H1 (cell line): ENCODE measurements at regions not wholly inside any gene's neighbourhood (a gene's known extent, or its start where the extent isn't known, plus 50 kb on each side); places are given as distances from the start of the nearest gene placed in this dataset.
A peak's percentile ranks its signal among the peaks of the same experiment; 100 is the strongest.

Experiments used
- CTCF ChIA-PET: fragments of 300-600 bp; sonication (Branson Sonifier 250); formaldehyde crosslinking; loops from one replicate; lab custom pipeline; 2021; ENCODE audit not compliant: partially characterized antibody; lab: Charles Lee
- POLR2A ChIA-PET: fragments of 300-600 bp; sonication (Branson Sonifier 250); formaldehyde crosslinking; loops from one replicate; lab custom pipeline; 2021; ENCODE audit warnings: inconsistent platforms; ENCODE audit not compliant: partially characterized antibody; lab: Charles Lee
- DNase-seq, 2 experiments: peaks; one replicate each; pipeline versions ENCODE4 v3.0.0 to v3.0.0-alpha.2; 2010 to 2022; ENCODE audit warnings: low spot score in 2 of 2, low read depth in 1 of 2, mixed read lengths in 1 of 2
- FAIRE-seq: peaks from 2 replicates; lab custom pipeline; 2011; peaks lifted over from hg19 to GRCh38; lab: Jason Lieb, UNC
- H2AFZ ChIP-seq: 2 replicates; pipeline ENCODE4 v1.8.1; 2012; ENCODE audit warnings: low read length, inconsistent platforms
- H2AK5ac ChIP-seq: 2 replicates; pipeline ENCODE4 v1.6.1; 2013; ENCODE audit warnings: low read depth, low read length
- H2BK120ac ChIP-seq: replicated peaks from 2 replicates; pipeline ENCODE3; 2013; ENCODE audit warnings: low read depth, low read length, inconsistent platforms
- H2BK12ac ChIP-seq: 2 replicates; pipeline ENCODE4 v1.6.1; 2013; ENCODE audit warnings: low read depth, low read length
- H2BK15ac ChIP-seq: 2 replicates; pipeline ENCODE4 v1.6.1; 2013; ENCODE audit warnings: low read length
- H2BK20ac ChIP-seq: 2 replicates; pipeline ENCODE4 v1.6.1; 2013; ENCODE audit warnings: low read length
- H2BK5ac ChIP-seq: 2 replicates; pipeline ENCODE4 v1.6.1; 2013; ENCODE audit warnings: low read depth, low read length
- H3K14ac ChIP-seq: 2 replicates; pipeline ENCODE4 v1.6.1; 2013; ENCODE audit warnings: inconsistent platforms; ENCODE audit not compliant: insufficient read length
- H3K18ac ChIP-seq: 2 replicates; pipeline ENCODE4 v1.6.1; 2013; ENCODE audit warnings: low read length; ENCODE audit errors: extremely low read depth
- H3K23ac ChIP-seq: 2 replicates; pipeline ENCODE4 v1.6.1; 2013; ENCODE audit warnings: inconsistent platforms; ENCODE audit not compliant: insufficient read length
- H3K23me2 ChIP-seq: 2 replicates; pipeline ENCODE4 v1.6.1; 2013; ENCODE audit warnings: low read depth, low read length
- H3K27ac ChIP-seq: 2 replicates; pipeline ENCODE4 v1.6.1; 2011; ENCODE audit warnings: low read depth, low read length, inconsistent platforms
- H3K27me3 ChIP-seq, 4 experiments: replicated peaks in 1 of 4; 1 replicate in 1 of 4; 2 replicates in 3 of 4; pipeline versions ENCODE4 v1.6.1 to v1.8.1; 2011 to 2013; ENCODE audit warnings: low read length in 3 of 4, mild to moderate bottlenecking in 3 of 4, inconsistent platforms in 2 of 4, mixed read lengths in 2 of 4, moderate library complexity in 1 of 4; ENCODE audit not compliant: control insufficient read depth in 3 of 4, insufficient read depth in 3 of 4; ENCODE audit errors: extremely low read depth in 1 of 4
- H3K36me3 ChIP-seq, 4 experiments: 2 replicates each; pipeline versions ENCODE4 v1.6.1 to v1.8.1; 2011 to 2013; ENCODE audit warnings: mild to moderate bottlenecking in 4 of 4, low read length in 3 of 4, moderate library complexity in 2 of 4, control low read depth in 1 of 4, inconsistent platforms in 1 of 4; ENCODE audit not compliant: insufficient read depth in 4 of 4, control insufficient read depth in 2 of 4
- H3K4ac ChIP-seq: replicated peaks from 2 replicates; pipeline ENCODE3; 2013; ENCODE audit warnings: low read length, low read depth, mixed read lengths, inconsistent platforms; ENCODE audit not compliant: insufficient read length
- H3K4me1 ChIP-seq, 4 experiments: replicated peaks in 1 of 4; 1 replicate in 1 of 4; 2 replicates in 3 of 4; pipeline versions ENCODE4 v1.6.1 to v1.8.1; 2011 to 2013; ENCODE audit warnings: low read length in 3 of 4, inconsistent platforms in 2 of 4, mixed read lengths in 1 of 4; ENCODE audit not compliant: insufficient read depth in 4 of 4, control insufficient read depth in 3 of 4
- H3K4me2 ChIP-seq, 2 experiments: 2 replicates each; pipeline versions ENCODE4 v1.6.1 to v1.8.1; 2011 to 2013; ENCODE audit warnings: low read depth in 2 of 2, low read length in 2 of 2, control low read depth in 1 of 2, inconsistent platforms in 1 of 2, mild to moderate bottlenecking in 1 of 2; ENCODE audit not compliant: insufficient read depth in 1 of 2
- H3K4me3 ChIP-seq, 4 experiments: fragments of 200-600, 300-600 bp in 1 of 4; sonication (generic), shearing (Covaris generic), sonication (Bioruptor Twin) in 1 of 4; 2 replicates each; pipeline versions ENCODE4 v1.5.1 to v1.8.1; 2011 to 2016; ENCODE audit warnings: low read length in 4 of 4, low read depth in 3 of 4, control low read depth in 2 of 4, inconsistent platforms in 2 of 4, mild to moderate bottlenecking in 2 of 4, mixed read lengths in 1 of 4, moderate library complexity in 1 of 4; ENCODE audit not compliant: insufficient read depth in 2 of 4; ENCODE audit errors: extremely low read depth in 1 of 4
- H3K56ac ChIP-seq: replicated peaks from 2 replicates; pipeline ENCODE3; 2013; ENCODE audit warnings: low read depth, mild to moderate bottlenecking, mixed read lengths, low read length, inconsistent platforms; ENCODE audit not compliant: insufficient read length
- H3K79me1 ChIP-seq: 2 replicates; pipeline ENCODE4 v1.6.1; 2013; ENCODE audit warnings: low read depth, low read length, control low read depth
- H3K79me2 ChIP-seq, 2 experiments: 2 replicates each; pipeline versions ENCODE4 v1.6.1 to v1.8.1; 2012 to 2013; ENCODE audit warnings: low read length in 2 of 2, mild to moderate bottlenecking in 2 of 2, inconsistent platforms in 1 of 2; ENCODE audit not compliant: insufficient read depth in 2 of 2, control insufficient read depth in 1 of 2
- H3K9ac ChIP-seq, 4 experiments: replicated peaks in 1 of 4; 1 replicate in 1 of 4; 2 replicates in 3 of 4; pipeline versions ENCODE4 v1.6.1 to v1.8.1; 2011 to 2013; ENCODE audit warnings: low read depth in 3 of 4, low read length in 3 of 4, control low read depth in 2 of 4, mild to moderate bottlenecking in 2 of 4, moderate library complexity in 2 of 4, inconsistent platforms in 1 of 4; ENCODE audit errors: extremely low read depth in 1 of 4
- H3K9me3 ChIP-seq, 2 experiments: 2 replicates each; pipeline versions ENCODE4 v1.6.1 to v1.8.1; 2012 to 2013; ENCODE audit warnings: mild to moderate bottlenecking in 2 of 2, moderate library complexity in 2 of 2, control low read depth in 1 of 2, inconsistent platforms in 1 of 2, low read depth in 1 of 2, low read length in 1 of 2, mixed read lengths in 1 of 2; ENCODE audit not compliant: insufficient read depth in 2 of 2
- H4K20me1 ChIP-seq, 2 experiments: replicated peaks in 1 of 2; 2 replicates each; pipeline versions ENCODE3 to v1.8.1; 2011 to 2013; ENCODE audit warnings: inconsistent platforms in 2 of 2, low read length in 2 of 2, mild to moderate bottlenecking in 1 of 2; ENCODE audit not compliant: insufficient read depth in 2 of 2, control insufficient read depth in 1 of 2
- H4K5ac ChIP-seq: 2 replicates; pipeline ENCODE4 v1.6.1; 2013; ENCODE audit warnings: low read length, low read depth, mixed read lengths, inconsistent platforms; ENCODE audit not compliant: insufficient read length
- H4K8ac ChIP-seq: 2 replicates; pipeline ENCODE4 v1.8.0; 2013; ENCODE audit warnings: mild to moderate bottlenecking, moderate library complexity, low read length, inconsistent platforms; ENCODE audit not compliant: insufficient read depth; ENCODE audit errors: extremely low read depth
- H4K91ac ChIP-seq: replicated peaks from 2 replicates; pipeline ENCODE3; 2013; ENCODE audit warnings: low read length, mixed read lengths, inconsistent platforms; ENCODE audit not compliant: insufficient read length
- RAD21 ChIP-seq, 2 experiments: IDR thresholded peaks in 1 of 2; conservative IDR thresholded peaks in 1 of 2; 2 replicates each; pipeline ENCODE4 v1.6.1; 2011; ENCODE audit warnings: low read depth in 2 of 2, low read length in 2 of 2, improper control_type of control experiment in 1 of 2, inconsistent platforms in 1 of 2, mild to moderate bottlenecking in 1 of 2, moderate library complexity in 1 of 2
- SP2 ChIP-seq: IDR thresholded peaks from 2 replicates; pipeline ENCODE4 v1.6.1; 2012; ENCODE audit warnings: mild to moderate bottlenecking, low read length, inconsistent platforms
- WGBS, 2 experiments: shearing (Covaris generic) in 1 of 2; methylation state at CpG; one replicate each; pipeline versions ENCODE4 v1.1.6 to v1.1.7; 2013 to 2015; ENCODE audit warnings: low lambda C conversion rate in 2 of 2, mixed read lengths in 2 of 2, inconsistent platforms in 1 of 2, low coverage in 1 of 2, missing lambda C conversion rate in 1 of 2; ENCODE audit not compliant: insufficient replicate concordance in 2 of 2, insufficient coverage in 1 of 2, insufficient read length in 1 of 2; ENCODE audit errors: extremely low coverage in 1 of 2, missing lambda C conversion rate in 1 of 2; 5-methylcytosine and 5-hydroxymethylcytosine counted together
- TF ChIP-seq, protein P1 (sequence below), 3 experiments: IDR thresholded peaks; 1 replicate in 2 of 3; 2 replicates in 1 of 3; pipeline versions ENCODE4 v1.5.1 to v1.6.1; 2011; ENCODE audit warnings: low read length in 3 of 3, mild to moderate bottlenecking in 3 of 3, inconsistent platforms in 2 of 3, low read depth in 1 of 3, moderate library complexity in 1 of 3; ENCODE audit not compliant: insufficient read depth in 1 of 3; ENCODE audit errors: control extremely low read depth in 1 of 3

DNA sequence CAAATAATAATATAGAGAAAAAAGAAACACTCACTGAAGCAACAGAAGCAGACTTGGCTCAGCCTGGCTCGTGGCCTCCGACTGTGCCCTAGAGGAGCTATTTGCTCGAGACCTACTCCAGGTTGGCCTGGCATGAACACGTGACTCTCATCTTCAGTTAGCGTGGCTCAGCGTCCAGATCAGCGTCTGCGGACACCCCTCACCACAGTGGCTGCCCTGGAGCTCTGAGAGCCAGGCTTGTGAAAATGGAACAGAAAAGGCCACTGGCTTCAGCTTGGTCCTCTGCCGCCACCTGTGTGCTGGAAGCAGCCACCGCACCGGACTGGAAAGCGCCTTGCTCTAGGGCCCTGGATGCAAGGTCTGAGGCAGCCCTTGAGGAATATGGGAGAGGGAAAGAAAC lies 1184.0 kb upstream of the GYPC start:
- CTCF ChIA-PET, result interaction anchor here (0.8 to 2.1 kb wide), 9 partner anchors 26 to 716 kb away, joined by 3 to 6 read pairs (median 3); no protein-coding TSS in a partner anchor
- H3K23me2 ChIP-seq, result no peaks in the 10 kb centered on the region
- TF ChIP-seq RAD21 (IDR thresholded peaks at IDR 0.05 in 1 of 2, conservative IDR thresholded peaks at IDR 0.05 in 1 of 2; ENCODE audit: low read depth in 2 of 2, low read length in 2 of 2), result peak; percentile 87 to 89
- TF ChIP-seq, protein P1, sequence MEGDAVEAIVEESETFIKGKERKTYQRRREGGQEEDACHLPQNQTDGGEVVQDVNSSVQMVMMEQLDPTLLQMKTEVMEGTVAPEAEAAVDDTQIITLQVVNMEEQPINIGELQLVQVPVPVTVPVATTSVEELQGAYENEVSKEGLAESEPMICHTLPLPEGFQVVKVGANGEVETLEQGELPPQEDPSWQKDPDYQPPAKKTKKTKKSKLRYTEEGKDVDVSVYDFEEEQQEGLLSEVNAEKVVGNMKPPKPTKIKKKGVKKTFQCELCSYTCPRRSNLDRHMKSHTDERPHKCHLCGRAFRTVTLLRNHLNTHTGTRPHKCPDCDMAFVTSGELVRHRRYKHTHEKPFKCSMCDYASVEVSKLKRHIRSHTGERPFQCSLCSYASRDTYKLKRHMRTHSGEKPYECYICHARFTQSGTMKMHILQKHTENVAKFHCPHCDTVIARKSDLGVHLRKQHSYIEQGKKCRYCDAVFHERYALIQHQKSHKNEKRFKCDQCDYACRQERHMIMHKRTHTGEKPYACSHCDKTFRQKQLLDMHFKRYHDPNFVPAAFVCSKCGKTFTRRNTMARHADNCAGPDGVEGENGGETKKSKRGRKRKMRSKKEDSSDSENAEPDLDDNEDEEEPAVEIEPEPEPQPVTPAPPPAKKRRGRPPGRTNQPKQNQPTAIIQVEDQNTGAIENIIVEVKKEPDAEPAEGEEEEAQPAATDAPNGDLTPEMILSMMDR (IDR thresholded peaks at IDR 0.05; ENCODE audit: control extremely low read depth in 1 of 3, insufficient read depth in 1 of 3, low read depth in 1 of 3, low read length in 3 of 3), result peak; percentile 75 to 84 (median 76)
- TF ChIP-seq SP2, result no peak
- H4K20me1 ChIP-seq, result no peaks in the 10 kb centered on the region
- H3K56ac ChIP-seq, result no peak overlapping the region
- no peak overlapping the region for H4K8ac ChIP-seq
- no peak overlapping the region for H2AFZ ChIP-seq
- 70% methylated on average over 12 of the region's 12 CpGs; no CpG with 5 or more reads in 1 of the 2 experiments for WGBS, 2 experiments
- no peak overlapping the region for H3K18ac ChIP-seq
- H3K9ac ChIP-seq, result no peak overlapping the region
- no peak overlapping the region for H2AK5ac ChIP-seq
- POLR2A ChIA-PET, result no interaction called here
- H2BK120ac ChIP-seq, result no peak overlapping the region
- no peaks in the 10 kb centered on the region for H3K36me3 ChIP-seq
- H2BK20ac ChIP-seq, result no peak overlapping the region
- H3K4ac ChIP-seq, result no peak overlapping the region
- FAIRE-seq (no peak), DNase-seq (peak; percentile 50 to 64)
- no peak overlapping the region for H4K91ac ChIP-seq
- H2BK12ac ChIP-seq, result no peak overlapping the region
- peaks cover 0 to 2% (median 0%) of the 10 kb centered on the region in 4 experiments; a peak in 1 of 7 replicates for H3K4me1 ChIP-seq
- peaks cover 3% of the 10 kb centered on the region in 2 experiments; a peak in 2 of 4 replicates for H3K9me3 ChIP-seq
- H3K79me1 ChIP-seq, result no peaks in the 10 kb centered on the region
- H3K27ac ChIP-seq, result no peak overlapping the region
- H3K27me3 ChIP-seq, result peaks cover 0 to 1% (median 0%) of the 10 kb centered on the region in 4 experiments; a peak in 1 of 7 replicates
- no peaks in the 10 kb centered on the region for H3K79me2 ChIP-seq
- no peak overlapping the region for H3K23ac ChIP-seq
- no peak overlapping the region for H3K4me3 ChIP-seq
- no peak overlapping the region for H3K4me2 ChIP-seq
- H4K5ac ChIP-seq, result no peak overlapping the region
- H3K14ac ChIP-seq, result no peak overlapping the region
- no peak overlapping the region for H2BK15ac ChIP-seq
- H2BK5ac ChIP-seq, result no peak overlapping the region; the same call in 1 of the 2 replicates
